Spleen (tissue), 7 donors: ENCODE measurements at regions not wholly inside any gene's neighbourhood (a gene's known extent, or its start where the extent isn't known, plus 50 kb on each side); places are given as distances from the start of the nearest gene placed in this dataset.

Experiments used
- CTCF ChIP-seq, 11 experiments: fragments of 200-600 bp in 7 of 11; fragments of 450-650 bp in 4 of 11; sonication (generic) in 4 of 11; IDR thresholded peaks in 8 of 11; conservative IDR thresholded peaks in 3 of 11; 1 replicate in 7 of 11; 2 replicates in 4 of 11; pipeline versions ENCODE4 v1.4.0 to v1.8.0; 2016 to 2021; ENCODE audit warnings: antibody characterized with exemption in 11 of 11, inconsistent platforms in 4 of 11, mild to moderate bottlenecking in 1 of 11
- POLR2AphosphoS5 ChIP-seq, 3 donors: sonication (generic); formaldehyde crosslinking; IDR thresholded peaks; one replicate each; pipeline ENCODE4 v1.5.1; 2017; ENCODE audit warnings: antibody characterized with exemption in 3 of 3
- donor health status: DM: no; HTN: no; CAD: no; lungs with moderate emphysema.
- donor health status: DM: no; HTN: no; CAD: no.
- donor health status: DM: no; HTN: no; CAD: no.

- TF ChIP-seq CTCF (IDR thresholded peaks at IDR 0.05 in 8 of 11, conservative IDR thresholded peaks at IDR 0.05 in 3 of 11) (no peak), POLR2AphosphoS5 (IDR thresholded peaks at IDR 0.05) (no peak)
Observed at GRCh38 chr16:85445779-85446222, 167.3 kb upstream of the GSE1 start.
